Kidney epithelial cell (primary cell): ENCODE measurements at regions not wholly inside any gene's neighbourhood (a gene's known extent, or its start where the extent isn't known, plus 50 kb on each side); places are given as distances from the start of the nearest gene placed in this dataset.

ENCODE experiments used
- DNase-seq: peaks from one replicate; pipeline ENCODE4 v3.0.0-alpha.2; 2010; ENCODE audit warnings: low read depth
- H3K27me3 ChIP-seq: 2 replicates; pipeline ENCODE4 v1.6.0; 2011; ENCODE audit warnings: low read length; ENCODE audit not compliant: control insufficient read depth, insufficient read depth
- H3K36me3 ChIP-seq: 2 replicates; pipeline ENCODE4 v1.5.1; 2011; ENCODE audit warnings: low read length; ENCODE audit not compliant: control insufficient read depth, insufficient read depth
- H3K4me3 ChIP-seq: 2 replicates; pipeline ENCODE4 v1.5.1; 2011; ENCODE audit warnings: low read depth, mild to moderate bottlenecking, control low read depth, low read length
- CTCF ChIP-seq: IDR thresholded peaks from 2 replicates; pipeline ENCODE4 v1.5.1; 2011; ENCODE audit warnings: mild to moderate bottlenecking, moderate library complexity, low read length, control low read depth, inconsistent platforms; ENCODE audit not compliant: insufficient read depth, poor library complexity, severe bottlenecking

- no peak overlapping the region for H3K4me3 ChIP-seq
- TF ChIP-seq CTCF: no peak
- H3K36me3 ChIP-seq: no peaks in the 10 kb centered on the region
- H3K27me3 ChIP-seq: no peaks in the 10 kb centered on the region
- DNase-seq: no peak
Observed at GRCh38 chrX:128897621-128898020, 625.7 kb downstream of the SMARCA1 start.

- no peaks in the 10 kb centered on the region for H3K27me3 ChIP-seq
- DNase-seq: no peak
- TF ChIP-seq CTCF: no peak
- H3K36me3 ChIP-seq: no peaks in the 10 kb centered on the region
- no peak overlapping the region for H3K4me3 ChIP-seq
Observed at GRCh38 chrX:128891554-128891953, 631.7 kb downstream of the SMARCA1 start.

- Histone ChIP-seq H3K36me3 (no peaks in the 10 kb centered on the region), H3K27me3 (no peaks in the 10 kb centered on the region), H3K4me3 (no peak overlapping the region)
- DNase-seq: no peak
- no peak for TF ChIP-seq CTCF
Observed at GRCh38 chrX:128884430-128884829, 638.9 kb downstream of the SMARCA1 start.

GRCh38 chrX:128883650-128884049 is 639.6 kb downstream of the SMARCA1 start:
- no peak for TF ChIP-seq CTCF
- H3K36me3 ChIP-seq: no peaks in the 10 kb centered on the region

GRCh38 chrX:128870361-128870760 is 652.9 kb downstream of the SMARCA1 start:
- no peak for TF ChIP-seq CTCF
- no peak overlapping the region for H3K4me3 ChIP-seq
- no peaks in the 10 kb centered on the region for H3K36me3 ChIP-seq

More at GRCh38 chrX:128883650-128884049, 639.6 kb downstream of the SMARCA1 start:
- DNase-seq: no peak
- H3K4me3 ChIP-seq: no peak overlapping the region
- no peaks in the 10 kb centered on the region for H3K27me3 ChIP-seq

GRCh38 chrX:128862557-128862956 is 660.7 kb downstream of the SMARCA1 start:
- no peaks in the 10 kb centered on the region for H3K36me3 ChIP-seq
- no peak overlapping the region for H3K4me3 ChIP-seq
- H3K27me3 ChIP-seq: no peaks in the 10 kb centered on the region
- TF ChIP-seq CTCF: no peak
- no peak for DNase-seq

More at GRCh38 chrX:128870361-128870760, 652.9 kb downstream of the SMARCA1 start:
- no peaks in the 10 kb centered on the region for H3K27me3 ChIP-seq
- DNase-seq: no peak
